Erythroblast (primary cell): ENCODE measurements at regions not wholly inside any gene's neighbourhood (a gene's known extent, or its start where the extent isn't known, plus 50 kb on each side); places are given as distances from the start of the nearest gene placed in this dataset.

Experiments used
- GATA1 ChIP-seq: IDR thresholded peaks from 2 replicates; pipeline ENCODE4 v1.6.1; 2011; ENCODE audit warnings: low read depth, mild to moderate bottlenecking, control low read depth, low read length, moderate library complexity
- POLR2A ChIP-seq: IDR thresholded peaks from 2 replicates; pipeline ENCODE4 v1.6.1; 2011; ENCODE audit warnings: mild to moderate bottlenecking, low read length

DNA sequence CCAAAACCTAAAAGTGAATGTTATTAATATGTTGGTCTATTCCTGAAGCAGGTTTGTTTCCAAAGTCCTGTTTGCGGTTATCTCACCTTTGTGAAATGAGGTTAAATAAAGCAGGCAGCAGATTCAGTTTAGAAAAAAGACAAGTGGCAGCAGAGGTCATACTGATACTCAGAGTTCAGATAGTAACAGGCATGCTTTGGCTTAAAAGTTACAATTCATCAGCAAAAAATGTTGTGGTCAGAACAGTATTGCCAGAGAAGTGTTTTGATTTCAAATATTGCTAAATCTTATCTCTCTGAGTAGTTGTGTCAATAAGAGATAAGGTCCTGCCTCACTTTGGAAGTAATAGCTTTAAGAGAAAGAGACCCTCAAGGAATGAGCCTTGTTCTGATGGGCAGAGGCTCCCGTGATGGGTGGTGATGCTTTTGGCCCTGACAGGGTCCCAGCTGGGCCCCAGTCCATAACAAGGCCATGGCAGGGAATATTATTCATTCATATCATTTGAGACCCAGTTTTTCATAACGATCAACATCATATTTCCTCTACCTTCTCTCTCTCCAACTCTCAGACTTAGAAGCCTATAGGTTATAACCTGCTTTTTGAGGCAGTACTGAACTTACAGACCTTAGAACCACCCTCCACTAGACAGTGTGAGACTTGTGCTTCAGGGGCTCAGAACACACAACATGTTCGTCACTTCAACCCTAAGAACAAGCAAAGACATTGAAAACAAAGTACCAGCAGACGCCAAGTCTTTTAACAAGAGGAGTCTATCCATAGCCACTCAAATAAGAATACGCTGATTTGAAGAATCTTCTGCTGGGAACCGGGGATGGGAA is 58.5 kb upstream of the AHR start:
- TF ChIP-seq POLR2A (no peak), GATA1 (no peak)
